HL-60 (cell line): ENCODE measurements at regions not wholly inside any gene's neighbourhood (a gene's known extent, or its start where the extent isn't known, plus 50 kb on each side); places are given as distances from the start of the nearest gene placed in this dataset.

Source experiments
- DNase-seq, 2 experiments: peaks; one replicate each; pipeline ENCODE4 v3.0.0-alpha.2; 2010 to 2020; ENCODE audit warnings: low read depth in 1 of 2, low spot score in 1 of 2
- H3K27ac ChIP-seq: fragments of 250-450 bp; sonication (Bioruptor Pico); replicated peaks from 2 replicates; pipeline ENCODE4 v1.5.1; 2020; ENCODE audit warnings: mild to moderate bottlenecking, moderate library complexity
- H3K27me3 ChIP-seq: fragments of 250-450 bp; sonication (Bioruptor Pico); 2 replicates; pipeline ENCODE4 v1.5.1; 2021; ENCODE audit warnings: mild to moderate bottlenecking, moderate library complexity; ENCODE audit not compliant: insufficient read depth, poor library complexity, severe bottlenecking
- H3K4me3 ChIP-seq: replicated peaks from 2 replicates; pipeline ENCODE4 v1.5.1; 2011; ENCODE audit warnings: mild to moderate bottlenecking, control low read depth, low read length; ENCODE audit not compliant: insufficient read depth
- GABPA ChIP-seq: IDR thresholded peaks from 2 replicates; pipeline ENCODE4 v1.6.1; 2012; ENCODE audit warnings: low read depth
- POLR2AphosphoS5 ChIP-seq: IDR thresholded peaks from 2 replicates; pipeline ENCODE4 v1.6.1; 2012; ENCODE audit warnings: low read depth
- REST ChIP-seq: IDR thresholded peaks from 2 replicates; pipeline ENCODE4 v1.6.1; 2012; ENCODE audit warnings: low read depth; ENCODE audit not compliant: insufficient replicate concordance
- SPI1 ChIP-seq: IDR thresholded peaks from 2 replicates; pipeline ENCODE4 v1.6.1; 2012; ENCODE audit warnings: low read depth, mild to moderate bottlenecking, borderline replicate concordance
- TF ChIP-seq, protein P1 (sequence below): IDR thresholded peaks from one replicate; pipeline ENCODE4 v1.5.1; 2011; ENCODE audit warnings: low read length, control low read depth, inconsistent platforms; ENCODE audit not compliant: insufficient read depth

- DNase-seq = no peak
- Histone ChIP-seq H3K27ac (no peak overlapping the region), H3K4me3 (no peak overlapping the region), H3K27me3 (no peaks in the 10 kb centered on the region)
- no peak for TF ChIP-seq POLR2AphosphoS5
- TF ChIP-seq SPI1 = no peak
Measured at GRCh38 chr6:114418304-114418972, 75.6 kb upstream of the HS3ST5 start.

DNA sequence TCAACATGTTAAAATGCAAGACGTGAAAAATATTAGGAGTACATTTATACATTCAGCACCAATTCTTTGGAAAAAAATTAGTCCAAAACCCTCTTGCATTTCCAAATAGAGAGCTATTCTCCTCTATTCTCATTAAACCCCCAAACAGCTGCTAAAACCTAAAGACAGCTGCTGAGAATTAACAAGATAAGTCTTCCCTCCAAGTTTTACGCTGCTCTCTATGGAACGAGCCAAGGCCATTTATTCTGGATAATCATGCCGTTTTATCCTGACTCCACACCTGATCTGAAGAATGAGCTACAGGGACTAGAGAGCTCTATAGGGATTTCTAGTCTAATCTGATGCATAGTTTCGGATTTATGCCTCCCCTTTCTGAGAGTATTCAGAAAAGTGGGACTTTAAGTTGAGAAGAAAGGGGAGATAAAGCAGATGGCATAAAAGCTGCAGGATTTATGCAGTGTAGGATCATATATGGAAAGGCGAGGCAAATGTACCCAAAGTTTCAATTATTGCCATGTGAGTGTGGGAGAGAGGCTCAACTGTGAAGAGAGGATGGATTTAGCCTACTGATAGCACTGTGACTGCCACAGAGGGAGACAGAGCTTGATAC lies 64.7 kb upstream of the HS3ST5 start:
- H3K4me3 ChIP-seq = no peak overlapping the region
- DNase-seq = no peak
- no peaks in the 10 kb centered on the region for H3K27me3 ChIP-seq
- TF ChIP-seq SPI1 = no peak
- TF ChIP-seq GABPA = no peak
- TF ChIP-seq, protein P1, sequence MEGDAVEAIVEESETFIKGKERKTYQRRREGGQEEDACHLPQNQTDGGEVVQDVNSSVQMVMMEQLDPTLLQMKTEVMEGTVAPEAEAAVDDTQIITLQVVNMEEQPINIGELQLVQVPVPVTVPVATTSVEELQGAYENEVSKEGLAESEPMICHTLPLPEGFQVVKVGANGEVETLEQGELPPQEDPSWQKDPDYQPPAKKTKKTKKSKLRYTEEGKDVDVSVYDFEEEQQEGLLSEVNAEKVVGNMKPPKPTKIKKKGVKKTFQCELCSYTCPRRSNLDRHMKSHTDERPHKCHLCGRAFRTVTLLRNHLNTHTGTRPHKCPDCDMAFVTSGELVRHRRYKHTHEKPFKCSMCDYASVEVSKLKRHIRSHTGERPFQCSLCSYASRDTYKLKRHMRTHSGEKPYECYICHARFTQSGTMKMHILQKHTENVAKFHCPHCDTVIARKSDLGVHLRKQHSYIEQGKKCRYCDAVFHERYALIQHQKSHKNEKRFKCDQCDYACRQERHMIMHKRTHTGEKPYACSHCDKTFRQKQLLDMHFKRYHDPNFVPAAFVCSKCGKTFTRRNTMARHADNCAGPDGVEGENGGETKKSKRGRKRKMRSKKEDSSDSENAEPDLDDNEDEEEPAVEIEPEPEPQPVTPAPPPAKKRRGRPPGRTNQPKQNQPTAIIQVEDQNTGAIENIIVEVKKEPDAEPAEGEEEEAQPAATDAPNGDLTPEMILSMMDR = no peak
- no peak for TF ChIP-seq REST
- H3K27ac ChIP-seq = no peak overlapping the region

- Histone ChIP-seq H3K27me3 (no peaks in the 10 kb centered on the region), H3K4me3 (no peak overlapping the region), H3K27ac (no peak overlapping the region)
- TF ChIP-seq SPI1 (no peak), REST (no peak), POLR2AphosphoS5 (no peak), GABPA (no peak)
- TF ChIP-seq, protein P1 = no peak
- no peak for DNase-seq
Measured at GRCh38 chr6:114404339-114404955, 61.6 kb upstream of the HS3ST5 start.

DNA sequence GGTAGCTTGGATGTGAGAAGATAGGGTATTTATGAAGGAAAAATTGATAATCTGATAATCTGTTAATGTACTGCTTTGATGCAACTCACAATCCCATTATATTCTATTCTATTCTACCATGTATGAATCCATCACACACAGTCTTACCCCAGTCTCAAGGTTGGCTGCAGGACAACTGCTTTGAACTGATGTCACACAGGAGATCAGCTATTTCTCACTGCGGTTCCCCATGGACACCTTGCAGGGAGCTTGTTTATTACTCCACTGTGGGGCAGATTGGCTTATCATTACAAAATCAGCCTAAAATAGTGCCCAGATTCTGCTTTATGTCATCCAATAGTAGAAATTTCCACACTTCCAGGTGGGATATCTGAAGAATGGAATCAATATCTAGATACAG lies 61.0 kb upstream of the HS3ST5 start:
- Histone ChIP-seq H3K27me3 (no peaks in the 10 kb centered on the region), H3K4me3 (no peak overlapping the region), H3K27ac (no peak overlapping the region)
- no peak for TF ChIP-seq GABPA
- no peak for TF ChIP-seq POLR2AphosphoS5
- no peak for TF ChIP-seq SPI1
- TF ChIP-seq, protein P1 = no peak
- TF ChIP-seq REST = no peak
- no peak for DNase-seq
